ENCODE measurements at regions not wholly inside any gene's neighbourhood (a gene's known extent, or its start where the extent isn't known, plus 50 kb on each side); places are given as distances from the start of the nearest gene placed in this dataset.

DNA sequence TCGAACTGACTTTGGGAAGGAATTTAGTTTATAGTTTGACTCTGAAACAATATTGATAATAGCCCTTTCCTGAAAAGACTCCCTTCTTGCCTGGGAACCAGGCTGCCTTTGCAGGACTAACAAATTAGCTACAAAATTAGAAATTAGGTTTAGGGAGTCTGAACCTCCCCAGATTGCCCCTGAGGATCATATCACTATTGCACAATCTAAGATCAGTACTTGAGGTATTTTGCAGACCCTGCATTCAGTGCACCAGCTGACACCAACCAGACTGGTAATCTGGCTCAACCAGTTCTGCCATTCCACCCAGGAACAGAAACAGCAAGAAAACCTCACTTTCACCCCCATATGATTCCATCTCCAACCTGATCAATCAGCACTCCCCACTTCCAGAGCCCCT lies 131.8 kb upstream of the GALNT5 start:
- no peak for DNase-seq (ENCODE audit: low read depth in 2 of 3, low spot score in 1 of 3)

GRCh38 chr2:157127249-157128012 lies 130.1 kb upstream of the GALNT5 start:
- no peak for DNase-seq (ENCODE audit: low read depth in 2 of 3, low spot score in 1 of 3)

DNA sequence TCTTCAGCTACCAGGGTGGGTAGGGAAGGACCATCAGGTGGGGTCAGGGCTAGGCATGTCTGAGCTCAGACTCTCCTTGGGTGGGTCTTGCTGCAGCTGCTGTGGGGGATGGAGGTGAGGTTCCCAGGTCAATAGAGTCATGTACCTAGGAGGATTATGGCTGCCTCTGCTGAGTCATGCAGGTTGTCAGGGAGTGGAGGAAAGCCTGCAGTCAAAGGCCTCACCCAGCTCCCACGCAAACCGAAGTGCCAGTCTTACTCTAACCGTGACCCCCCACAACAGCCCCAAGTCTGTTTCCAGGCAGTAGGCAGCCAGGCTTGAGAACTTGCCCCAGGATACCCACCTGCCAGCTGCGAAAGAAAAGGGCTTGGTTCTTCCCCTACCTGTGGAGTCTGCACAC lies 113.6 kb upstream of the GALNT5 start:
- DNase-seq (ENCODE audit: low read depth in 2 of 3, low spot score in 1 of 3) = no peak

DNA sequence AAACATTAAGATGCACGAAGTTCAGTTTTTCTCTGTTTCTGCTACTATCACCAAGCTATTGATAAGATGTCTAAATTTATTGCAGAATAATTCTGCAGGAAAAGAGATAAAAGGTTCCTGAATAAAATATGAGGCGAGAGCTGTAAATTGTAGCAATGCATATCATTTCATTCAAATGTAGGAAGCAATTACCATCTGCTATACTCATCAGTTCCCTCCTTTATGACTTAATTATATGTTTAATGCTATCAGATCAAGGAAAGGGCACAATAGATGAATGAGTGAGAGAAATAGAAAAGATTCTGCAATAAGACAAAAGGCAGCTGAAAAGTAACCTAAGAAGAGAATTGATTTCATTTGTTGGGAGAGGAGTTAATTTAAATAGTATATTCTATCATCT lies 108.2 kb upstream of the GALNT5 start:
- no peak for DNase-seq (ENCODE audit: low read depth in 2 of 3, low spot score in 1 of 3)

DNA sequence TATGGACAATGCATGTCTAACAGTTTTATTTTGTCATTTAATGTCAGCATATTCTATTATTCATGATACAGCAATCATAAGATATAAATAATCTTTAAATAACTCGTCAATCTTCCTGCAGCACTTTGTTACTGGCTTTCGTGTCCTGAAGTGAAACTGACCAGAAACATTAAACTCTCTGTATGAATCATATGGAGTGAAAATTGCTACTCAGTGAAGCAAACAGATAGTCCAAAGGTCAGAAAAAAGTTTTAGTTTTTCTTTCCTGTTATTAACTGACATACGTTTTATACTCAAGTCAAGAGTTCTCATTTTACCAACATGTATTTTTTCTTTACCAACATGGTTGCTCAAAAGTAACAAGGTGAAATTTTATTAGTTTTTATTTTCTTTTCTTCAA lies 106.8 kb upstream of the GALNT5 start:
- no peak for DNase-seq (ENCODE audit: low read depth in 2 of 3, low spot score in 1 of 3)

DNA sequence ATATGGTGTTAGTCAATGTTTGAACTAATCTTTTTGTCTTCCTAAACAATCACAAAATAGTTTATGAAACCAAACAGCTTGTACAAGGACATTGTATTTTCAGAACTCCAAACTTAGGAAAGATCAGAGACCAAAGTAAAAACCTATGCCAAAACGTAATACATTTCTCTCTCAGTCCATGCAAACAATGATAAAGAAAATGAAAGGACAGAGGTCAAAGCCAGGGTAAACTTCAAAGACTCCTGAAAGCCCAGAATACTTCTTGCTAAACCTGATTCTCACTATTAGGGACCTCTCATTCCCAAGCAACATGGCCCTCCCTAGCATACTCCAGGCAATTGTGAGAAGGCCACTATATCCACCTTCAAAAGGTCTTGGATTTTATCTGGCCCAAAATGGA lies 105.1 kb upstream of the GALNT5 start:
- no peak for DNase-seq (ENCODE audit: low read depth in 2 of 3, low spot score in 1 of 3)

DNA sequence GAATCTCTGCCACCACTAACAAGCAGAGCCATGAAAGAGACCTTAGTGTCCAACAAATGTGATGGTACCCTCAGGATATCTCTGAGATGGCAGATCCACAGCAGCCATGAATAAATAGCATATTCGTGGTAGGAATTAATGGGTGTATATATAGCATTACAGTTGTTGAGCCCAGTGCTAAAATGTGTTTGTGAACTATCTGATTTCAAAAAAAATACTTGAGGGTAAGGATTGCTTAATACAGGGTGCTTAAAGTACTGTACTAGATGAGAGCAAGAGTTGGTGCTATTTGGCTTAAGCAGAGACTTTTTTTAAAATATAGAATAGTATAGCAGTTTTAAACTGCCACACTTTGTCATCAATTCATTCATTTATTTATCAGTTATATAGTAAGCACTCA lies 101.5 kb upstream of the GALNT5 start:
- DNase-seq (ENCODE audit: low read depth in 2 of 3, low spot score in 1 of 3) = no peak

DNA sequence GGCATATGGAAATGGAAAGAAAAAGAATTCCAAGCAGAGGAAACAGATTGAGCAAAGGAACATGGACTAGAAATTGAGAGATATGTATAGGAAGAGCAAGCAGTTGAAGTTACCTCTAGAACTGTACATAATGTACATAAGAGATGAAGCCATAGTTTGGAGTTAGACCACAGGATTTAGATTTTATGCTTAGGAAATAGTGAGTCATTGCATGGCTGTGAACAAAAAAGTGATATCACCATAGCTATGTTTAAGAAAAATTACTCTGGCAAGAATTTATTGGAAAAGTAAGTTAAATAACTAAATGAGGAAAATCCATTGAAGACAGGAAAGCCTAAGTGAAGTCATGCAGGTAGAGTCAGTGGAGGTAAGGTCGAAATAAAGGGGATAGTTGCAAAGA lies 99.4 kb upstream of the GALNT5 start:
- no peak for DNase-seq (ENCODE audit: low read depth in 2 of 3, low spot score in 1 of 3)

GRCh38 chr2:157159221-157159934 lies 98.1 kb upstream of the GALNT5 start:
- no peak for DNase-seq (ENCODE audit: low read depth in 2 of 3, low spot score in 1 of 3)

DNA sequence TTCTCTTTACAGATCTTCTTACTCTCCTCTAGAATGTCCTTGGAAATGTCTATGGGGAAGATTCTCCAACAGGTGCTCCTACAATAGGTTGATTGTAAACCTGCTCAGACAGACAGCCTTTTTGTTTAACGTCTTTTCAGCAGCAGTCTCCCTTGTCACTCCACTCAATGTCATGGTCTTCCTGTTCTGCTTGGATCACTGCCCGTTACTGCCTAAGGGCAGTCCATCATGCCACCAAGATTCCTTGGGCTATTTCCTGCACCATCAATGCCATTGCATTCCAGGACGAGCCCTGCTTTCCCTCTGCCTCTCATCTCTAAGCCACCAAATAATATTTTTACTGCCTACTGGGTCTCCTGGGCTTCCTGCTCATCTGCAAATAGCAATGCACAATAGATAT lies 97.4 kb upstream of the GALNT5 start:
- DNase-seq (ENCODE audit: low read depth in 2 of 3, low spot score in 1 of 3) = no peak

- DNase-seq (ENCODE audit: low read depth in 2 of 3, low spot score in 1 of 3) = no peak
Observed at GRCh38 chr2:157164370-157164769, 93.1 kb upstream of the GALNT5 start.

GRCh38 chr2:157164891-157165290 lies 92.6 kb upstream of the GALNT5 start:
- DNase-seq (ENCODE audit: low read depth in 2 of 3, low spot score in 1 of 3) = no peak

- no peak for DNase-seq (ENCODE audit: low read depth in 2 of 3, low spot score in 1 of 3)
Observed at GRCh38 chr2:157168501-157168900, 89.0 kb upstream of the GALNT5 start.

- DNase-seq (ENCODE audit: low read depth in 2 of 3, low spot score in 1 of 3) = no peak
Observed at GRCh38 chr2:157169889-157170288, 87.6 kb upstream of the GALNT5 start.

DNA sequence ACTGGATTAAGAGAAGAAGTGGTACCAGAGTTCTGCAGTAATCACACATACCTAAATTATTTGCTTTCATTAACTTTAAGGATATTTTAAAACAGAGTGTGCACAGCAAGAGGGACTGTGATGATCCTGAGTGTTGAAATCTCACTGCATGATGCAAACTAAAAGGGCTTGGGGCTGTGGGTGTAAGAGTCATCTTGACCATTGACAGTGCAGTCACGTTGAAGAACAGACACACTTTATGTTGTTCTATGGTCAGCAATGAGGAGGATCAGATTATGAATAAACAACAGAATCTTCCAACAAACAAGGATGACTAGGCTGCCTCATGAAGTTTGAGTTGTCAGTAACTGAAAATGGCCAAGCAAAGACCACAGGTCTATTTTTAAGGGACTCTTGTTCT lies 87.2 kb upstream of the GALNT5 start:
- no peak for DNase-seq (ENCODE audit: low read depth in 2 of 3, low spot score in 1 of 3)

DNA sequence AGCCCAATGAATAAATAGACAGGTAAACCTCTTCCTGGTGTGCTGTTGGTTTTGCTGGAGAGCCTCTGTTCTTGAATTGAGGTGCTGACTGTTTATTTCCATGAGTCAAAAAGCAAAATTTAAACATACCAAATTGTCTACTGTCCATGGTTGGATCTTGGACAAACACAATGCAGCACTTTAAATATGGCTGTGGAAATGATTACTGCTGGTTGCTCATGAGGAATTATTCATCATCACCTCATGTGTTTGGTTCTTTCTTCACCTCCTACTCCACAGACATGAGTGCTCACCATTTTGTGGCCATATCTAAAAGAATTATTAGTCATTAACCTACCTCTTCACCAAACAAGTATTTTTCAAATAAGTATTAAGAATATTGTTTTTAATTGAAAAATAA lies 85.3 kb upstream of the GALNT5 start:
- DNase-seq (ENCODE audit: low read depth in 2 of 3, low spot score in 1 of 3) = no peak

DNA sequence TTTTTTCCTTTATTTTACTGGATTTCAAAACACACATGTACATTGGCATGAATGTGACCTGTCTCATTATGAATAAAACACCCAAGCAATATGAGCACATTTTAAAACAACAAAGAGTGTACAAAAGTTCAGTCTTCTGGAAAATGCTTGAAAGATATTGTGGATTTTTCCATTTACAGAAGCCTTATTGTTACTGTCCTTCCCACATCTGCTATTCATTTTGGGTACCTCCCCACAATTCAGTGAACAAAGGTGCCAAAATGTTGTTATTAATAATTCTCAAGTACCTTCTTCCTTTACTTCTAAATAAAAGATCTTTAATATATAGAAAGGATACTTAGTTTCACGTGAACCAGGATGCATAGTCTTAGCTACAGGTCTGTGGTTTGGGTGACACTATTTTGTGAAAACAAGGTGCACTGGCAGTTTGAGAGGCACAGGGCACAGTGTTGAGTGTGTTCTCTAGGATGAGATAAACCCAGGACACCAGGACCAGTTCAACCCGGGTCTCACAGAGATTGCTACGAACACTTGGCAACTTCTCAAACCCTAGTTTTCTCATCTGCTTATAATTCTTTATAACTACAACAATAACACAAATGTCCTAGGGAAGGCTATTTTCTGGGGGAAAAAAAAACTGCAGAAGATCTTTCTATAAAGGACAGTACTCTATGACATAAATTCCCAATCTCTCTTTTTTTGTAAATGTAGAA lies 84.5 kb upstream of the GALNT5 start:
- no peak for DNase-seq (ENCODE audit: low read depth in 2 of 3, low spot score in 1 of 3)

DNA sequence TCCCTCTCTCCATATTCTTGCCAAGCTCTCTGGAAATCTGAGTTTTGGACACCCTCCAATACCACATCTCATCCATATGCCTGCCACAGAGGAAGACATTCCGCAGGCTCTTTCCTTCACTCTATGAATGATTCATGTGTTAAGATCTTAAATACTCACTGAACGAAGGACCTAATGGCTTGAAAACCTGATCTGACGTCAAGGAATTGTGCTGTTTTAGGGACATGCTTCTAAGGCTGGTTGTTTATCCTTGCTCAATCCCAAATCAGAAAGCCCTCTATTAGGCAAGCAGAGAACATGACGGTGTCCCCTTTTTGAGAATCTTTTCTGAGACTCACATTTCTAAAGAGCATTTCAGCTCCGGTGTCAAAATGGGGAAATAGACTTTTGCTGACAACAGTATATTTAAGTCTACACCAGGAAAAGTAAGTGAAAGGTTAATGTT lies 83.7 kb upstream of the GALNT5 start:
- no peak for DNase-seq (ENCODE audit: low read depth in 2 of 3, low spot score in 1 of 3)

DNA sequence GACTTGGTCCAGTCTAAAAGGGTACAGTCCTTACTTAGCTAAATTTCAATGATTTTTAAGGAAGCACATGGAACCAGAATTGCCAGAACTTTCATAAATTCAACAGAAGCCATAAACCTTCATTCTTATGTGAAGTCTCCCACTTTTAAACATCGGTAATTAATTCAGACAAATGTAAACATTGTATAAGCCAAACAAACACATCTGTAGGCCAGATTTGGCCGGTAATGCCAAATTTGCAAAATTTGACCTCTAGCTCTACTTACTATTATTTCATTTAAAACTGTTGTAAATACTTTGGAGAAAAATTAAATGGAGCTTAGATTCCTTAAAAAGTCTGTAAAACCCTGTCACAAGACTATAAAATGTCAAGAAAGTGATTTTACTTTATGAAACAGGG lies 83.2 kb upstream of the GALNT5 start:
- DNase-seq (ENCODE audit: low read depth in 2 of 3, low spot score in 1 of 3) = no peak

GRCh38 chr2:157176602-157177001 lies 80.9 kb upstream of the GALNT5 start:
- no peak for DNase-seq (ENCODE audit: low read depth in 2 of 3, low spot score in 1 of 3)

- DNase-seq (ENCODE audit: low read depth in 2 of 3, low spot score in 1 of 3) = no peak
Observed at GRCh38 chr2:157178874-157179273, 78.6 kb upstream of the GALNT5 start.
